GM23338 (cell line): ENCODE measurements at regions not wholly inside any gene's neighbourhood (a gene's known extent, or its start where the extent isn't known, plus 50 kb on each side); places are given as distances from the start of the nearest gene placed in this dataset.

ENCODE experiments used
- ATAC-seq: fragments of 200-7000 bp; cut with Tn5 transposase; 3 replicates; pipeline ENCODE4 v1.9.1; 2020
- DNase-seq: peaks from one replicate; pipeline ENCODE4 v3.0.0-alpha.2; 2015; ENCODE audit warnings: low spot score
- H2AFZ ChIP-seq: fragments of 200-600 bp; sonication (generic); 2 replicates; pipeline ENCODE4 v1.8.0; 2016; ENCODE audit warnings: antibody characterized with exemption, mild to moderate bottlenecking, moderate library complexity
- H3F3A ChIP-seq: fragments of 200-600 bp; sonication (generic); replicated peaks from 2 replicates; pipeline ENCODE4 v1.8.0; 2017; ENCODE audit warnings: antibody characterized with exemption, mixed run types, low read depth
- H3K27ac ChIP-seq: fragments of 200-600 bp; sonication (generic); 2 replicates; pipeline ENCODE4 v1.6.1; 2016; ENCODE audit warnings: low read depth
- H3K27me3 ChIP-seq: fragments of 200-600 bp; sonication (generic); 2 replicates; pipeline ENCODE4 v1.8.0; 2016; ENCODE audit warnings: mild to moderate bottlenecking, mixed run types, moderate library complexity; ENCODE audit not compliant: insufficient read depth
- H3K36me3 ChIP-seq: fragments of 200-600 bp; sonication (generic); 2 replicates; pipeline ENCODE4 v1.8.0; 2016; ENCODE audit warnings: mild to moderate bottlenecking; ENCODE audit not compliant: insufficient read depth
- H3K4me1 ChIP-seq: fragments of 200-600 bp; sonication (generic); 2 replicates; pipeline ENCODE4 v1.8.0; 2016; ENCODE audit warnings: mild to moderate bottlenecking, moderate library complexity; ENCODE audit not compliant: insufficient read depth
- H3K4me2 ChIP-seq: fragments of 200-600 bp; sonication (generic); 2 replicates; pipeline ENCODE4 v1.7.1; 2017; ENCODE audit warnings: mixed run types
- H3K4me3 ChIP-seq: fragments of 200-600 bp; sonication (generic); 2 replicates; pipeline ENCODE4 v1.6.1; 2016; ENCODE audit warnings: mixed run types
- H3K79me2 ChIP-seq: fragments of 200-600 bp; sonication (generic); replicated peaks from 2 replicates; pipeline ENCODE4 v1.8.0; 2017; ENCODE audit warnings: mild to moderate bottlenecking; ENCODE audit not compliant: insufficient read depth
- H3K9me2 ChIP-seq: fragments of 200-600 bp; sonication (generic); 2 replicates; pipeline ENCODE4 v1.8.0; 2017; ENCODE audit not compliant: insufficient read depth
- H4K20me1 ChIP-seq: fragments of 200-600 bp; sonication (generic); replicated peaks from 2 replicates; pipeline ENCODE4 v1.8.0; 2017; ENCODE audit warnings: mild to moderate bottlenecking; ENCODE audit not compliant: insufficient read depth
- H3K27ac Mint-ChIP-seq: 2 replicates; pipeline ENCODE4 v1.8.0; 2020; ENCODE audit warnings: inconsistent platforms, mild to moderate bottlenecking, moderate library complexity, mixed read lengths
- H3K27me3 Mint-ChIP-seq: 3 replicates; pipeline ENCODE4 v1.8.0; 2022; ENCODE audit warnings: low read depth, mild to moderate bottlenecking, moderate library complexity, mixed read lengths, inconsistent platforms; ENCODE audit not compliant: insufficient read depth, poor library complexity
- H3K36me3 Mint-ChIP-seq: 3 replicates; pipeline ENCODE4 v1.8.0; 2021; ENCODE audit warnings: low read depth, mild to moderate bottlenecking, inconsistent platforms, moderate library complexity, mixed read lengths
- H3K4me1 Mint-ChIP-seq: 3 replicates; pipeline ENCODE4 v1.8.0; 2020; ENCODE audit warnings: mild to moderate bottlenecking, inconsistent platforms, mixed read lengths
- H3K4me3 Mint-ChIP-seq: 3 replicates; pipeline ENCODE4 v1.8.0; 2021; ENCODE audit warnings: moderate library complexity, mild to moderate bottlenecking, inconsistent platforms, mixed read lengths
- H3K9me3 Mint-ChIP-seq: 3 replicates; pipeline ENCODE4 v1.8.0; 2020; ENCODE audit warnings: moderate library complexity, mild to moderate bottlenecking, inconsistent platforms, mixed read lengths
- CREB1 ChIP-seq: fragments of 250-450 bp; sonication (Bioruptor Pico); IDR thresholded peaks from 2 replicates; pipeline ENCODE4 v1.5.0; 2020; ENCODE audit warnings: low read depth, mild to moderate bottlenecking, moderate library complexity
- EZH2 ChIP-seq: fragments of 200-600 bp; sonication (generic); IDR thresholded peaks from one replicate; pipeline ENCODE4 v1.8.0; 2017; ENCODE audit warnings: antibody characterized with exemption, mild to moderate bottlenecking, low read depth; ENCODE audit not compliant: unreplicated experiment
- EZH2phosphoT487 ChIP-seq: fragments of 200-600 bp; sonication (generic); IDR thresholded peaks from one replicate; pipeline ENCODE4 v1.8.1; 2018; ENCODE audit warnings: antibody characterized with exemption; ENCODE audit not compliant: unreplicated experiment
- JUNB ChIP-seq: IDR thresholded peaks from one replicate; pipeline ENCODE4 v1.6.1; 2016; ENCODE audit warnings: antibody characterized with exemption; ENCODE audit not compliant: unreplicated experiment
- NANOG ChIP-seq: IDR thresholded peaks from 2 replicates; pipeline ENCODE4 v1.6.1; 2016; ENCODE audit warnings: antibody characterized with exemption, borderline replicate concordance
- POLR2AphosphoS5 ChIP-seq: IDR thresholded peaks from 2 replicates; pipeline ENCODE4 v1.6.1; 2016; ENCODE audit warnings: antibody characterized with exemption, low read depth
- STAT1 ChIP-seq: IDR thresholded peaks from one replicate; pipeline ENCODE4 v1.6.1; 2016; ENCODE audit warnings: antibody characterized with exemption; ENCODE audit not compliant: unreplicated experiment
- ZNF331 ChIP-seq: fragments of 250-450 bp; sonication (Bioruptor Pico); IDR thresholded peaks from 2 replicates; pipeline ENCODE4 v1.5.0; 2020; ENCODE audit warnings: low read depth, mild to moderate bottlenecking, moderate library complexity
- TF ChIP-seq, protein P1 (sequence below): fragments of 250-450 bp; sonication (Bioruptor Pico); IDR thresholded peaks from 2 replicates; pipeline ENCODE4 v1.5.0; 2020; ENCODE audit warnings: mild to moderate bottlenecking, moderate library complexity
- TF ChIP-seq, protein P2 (sequence below), 2 experiments: fragments of 200-600 bp in 1 of 2; sonication (generic) in 1 of 2; conservative IDR thresholded peaks; 2 replicates each; pipeline versions ENCODE4 v1.5.1 to v1.6.1; 2016 to 2017; ENCODE audit warnings: antibody characterized with exemption in 2 of 2, low read depth in 2 of 2, mild to moderate bottlenecking in 2 of 2, moderate library complexity in 1 of 2
- TF ChIP-seq, protein P3 (sequence below): IDR thresholded peaks from one replicate; pipeline ENCODE4 v1.6.1; 2018; ENCODE audit warnings: antibody characterized with exemption; ENCODE audit not compliant: unreplicated experiment

DNA sequence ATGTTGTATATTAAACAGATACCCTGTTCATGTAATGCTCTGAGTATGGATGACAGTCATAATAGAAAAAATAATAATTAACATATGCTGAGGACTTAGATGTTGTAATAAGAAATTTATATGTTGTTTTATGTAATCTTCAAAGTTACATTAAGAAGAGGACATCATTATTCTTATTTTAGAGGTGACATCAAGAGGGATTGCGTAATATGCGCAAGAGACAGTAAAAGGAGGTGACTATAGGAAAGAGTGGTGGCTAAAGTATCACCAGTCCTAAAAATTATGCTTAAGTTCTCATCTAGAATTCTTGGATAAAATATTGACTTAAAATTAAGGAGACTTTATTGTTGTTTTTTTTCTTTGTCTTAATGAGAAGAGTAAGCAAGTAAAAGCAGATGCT is 323.9 kb downstream of the KCNC2 start:
- Histone ChIP-seq H3K4me3 (no peak overlapping the region), H3K27me3 (no peaks in the 10 kb centered on the region), H2AFZ (no peak overlapping the region), H3K4me2 (no peak overlapping the region), H3K4me1 (no peaks in the 10 kb centered on the region), H3K36me3 (no peaks in the 10 kb centered on the region), H4K20me1 (no peaks in the 10 kb centered on the region), H3K27ac (no peak overlapping the region), H3K9me2 (no peaks in the 10 kb centered on the region), H3F3A (no peaks in the 10 kb centered on the region), H3K79me2 (no peaks in the 10 kb centered on the region)
- H3K4me3 Mint-ChIP-seq, result no peak overlapping the region
- DNase-seq (no peak), ATAC-seq (no peak)
- H3K4me1 Mint-ChIP-seq, result peaks cover 2% of the 10 kb centered on the region; the same call in 1 of the 3 replicates
- H3K9me3 Mint-ChIP-seq, result peaks cover 8% of the 10 kb centered on the region
- H3K36me3 Mint-ChIP-seq, result no peaks in the 10 kb centered on the region; the same call in 2 of the 3 replicates
- no peak overlapping the region for H3K27ac Mint-ChIP-seq
- TF ChIP-seq ZNF331 (CRISPR knock-in tag) (no peak), NANOG (no peak)
- H3K27me3 Mint-ChIP-seq, result no peaks in the 10 kb centered on the region

DNA sequence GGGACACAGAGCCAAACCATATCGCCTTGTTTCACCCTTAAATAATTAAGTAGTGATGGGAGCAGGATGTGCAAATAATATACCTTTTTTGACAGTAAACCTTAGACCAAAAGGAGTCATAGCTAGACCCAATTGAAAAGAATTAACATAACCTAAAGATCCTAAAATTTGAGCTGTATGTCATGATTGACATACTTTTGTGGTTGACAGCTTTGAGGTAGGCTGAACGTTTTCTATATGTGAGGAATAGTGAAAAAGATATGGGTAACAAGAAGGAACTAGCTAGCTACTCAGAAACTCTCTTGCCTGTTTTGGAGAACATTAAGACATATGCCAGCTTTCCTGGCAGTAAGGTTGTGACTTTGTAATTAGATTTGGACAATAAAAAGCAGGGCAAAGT is 320.6 kb downstream of the KCNC2 start:
- Mint-ChIP-seq H3K4me3 (no peak overlapping the region), H3K4me1 (peaks cover 8% of the 10 kb centered on the region; the same call in 2 of the 3 replicates), H3K27ac (no peak overlapping the region), H3K9me3 (peaks cover 5% of the 10 kb centered on the region; the same call in 2 of the 3 replicates), H3K36me3 (no peaks in the 10 kb centered on the region), H3K27me3 (no peaks in the 10 kb centered on the region)
- no peaks in the 10 kb centered on the region for H4K20me1 ChIP-seq
- no peak for ATAC-seq
- H3K4me3 ChIP-seq, result no peak overlapping the region
- H3K27ac ChIP-seq, result no peak overlapping the region
- no peak overlapping the region for H3K4me2 ChIP-seq
- H2AFZ ChIP-seq, result no peak overlapping the region
- no peaks in the 10 kb centered on the region for H3K4me1 ChIP-seq
- no peak for DNase-seq
- no peaks in the 10 kb centered on the region for H3F3A ChIP-seq
- H3K79me2 ChIP-seq, result no peaks in the 10 kb centered on the region
- no peaks in the 10 kb centered on the region for H3K27me3 ChIP-seq
- H3K9me2 ChIP-seq, result no peaks in the 10 kb centered on the region
- H3K36me3 ChIP-seq, result no peaks in the 10 kb centered on the region
- TF ChIP-seq EZH2phosphoT487 (no peak), EZH2 (no peak), JUNB (no peak), CREB1 (CRISPR knock-in tag) (no peak), STAT1 (no peak), ZNF331 (CRISPR knock-in tag) (no peak), POLR2AphosphoS5 (no peak)
- TF ChIP-seq, protein P1, sequence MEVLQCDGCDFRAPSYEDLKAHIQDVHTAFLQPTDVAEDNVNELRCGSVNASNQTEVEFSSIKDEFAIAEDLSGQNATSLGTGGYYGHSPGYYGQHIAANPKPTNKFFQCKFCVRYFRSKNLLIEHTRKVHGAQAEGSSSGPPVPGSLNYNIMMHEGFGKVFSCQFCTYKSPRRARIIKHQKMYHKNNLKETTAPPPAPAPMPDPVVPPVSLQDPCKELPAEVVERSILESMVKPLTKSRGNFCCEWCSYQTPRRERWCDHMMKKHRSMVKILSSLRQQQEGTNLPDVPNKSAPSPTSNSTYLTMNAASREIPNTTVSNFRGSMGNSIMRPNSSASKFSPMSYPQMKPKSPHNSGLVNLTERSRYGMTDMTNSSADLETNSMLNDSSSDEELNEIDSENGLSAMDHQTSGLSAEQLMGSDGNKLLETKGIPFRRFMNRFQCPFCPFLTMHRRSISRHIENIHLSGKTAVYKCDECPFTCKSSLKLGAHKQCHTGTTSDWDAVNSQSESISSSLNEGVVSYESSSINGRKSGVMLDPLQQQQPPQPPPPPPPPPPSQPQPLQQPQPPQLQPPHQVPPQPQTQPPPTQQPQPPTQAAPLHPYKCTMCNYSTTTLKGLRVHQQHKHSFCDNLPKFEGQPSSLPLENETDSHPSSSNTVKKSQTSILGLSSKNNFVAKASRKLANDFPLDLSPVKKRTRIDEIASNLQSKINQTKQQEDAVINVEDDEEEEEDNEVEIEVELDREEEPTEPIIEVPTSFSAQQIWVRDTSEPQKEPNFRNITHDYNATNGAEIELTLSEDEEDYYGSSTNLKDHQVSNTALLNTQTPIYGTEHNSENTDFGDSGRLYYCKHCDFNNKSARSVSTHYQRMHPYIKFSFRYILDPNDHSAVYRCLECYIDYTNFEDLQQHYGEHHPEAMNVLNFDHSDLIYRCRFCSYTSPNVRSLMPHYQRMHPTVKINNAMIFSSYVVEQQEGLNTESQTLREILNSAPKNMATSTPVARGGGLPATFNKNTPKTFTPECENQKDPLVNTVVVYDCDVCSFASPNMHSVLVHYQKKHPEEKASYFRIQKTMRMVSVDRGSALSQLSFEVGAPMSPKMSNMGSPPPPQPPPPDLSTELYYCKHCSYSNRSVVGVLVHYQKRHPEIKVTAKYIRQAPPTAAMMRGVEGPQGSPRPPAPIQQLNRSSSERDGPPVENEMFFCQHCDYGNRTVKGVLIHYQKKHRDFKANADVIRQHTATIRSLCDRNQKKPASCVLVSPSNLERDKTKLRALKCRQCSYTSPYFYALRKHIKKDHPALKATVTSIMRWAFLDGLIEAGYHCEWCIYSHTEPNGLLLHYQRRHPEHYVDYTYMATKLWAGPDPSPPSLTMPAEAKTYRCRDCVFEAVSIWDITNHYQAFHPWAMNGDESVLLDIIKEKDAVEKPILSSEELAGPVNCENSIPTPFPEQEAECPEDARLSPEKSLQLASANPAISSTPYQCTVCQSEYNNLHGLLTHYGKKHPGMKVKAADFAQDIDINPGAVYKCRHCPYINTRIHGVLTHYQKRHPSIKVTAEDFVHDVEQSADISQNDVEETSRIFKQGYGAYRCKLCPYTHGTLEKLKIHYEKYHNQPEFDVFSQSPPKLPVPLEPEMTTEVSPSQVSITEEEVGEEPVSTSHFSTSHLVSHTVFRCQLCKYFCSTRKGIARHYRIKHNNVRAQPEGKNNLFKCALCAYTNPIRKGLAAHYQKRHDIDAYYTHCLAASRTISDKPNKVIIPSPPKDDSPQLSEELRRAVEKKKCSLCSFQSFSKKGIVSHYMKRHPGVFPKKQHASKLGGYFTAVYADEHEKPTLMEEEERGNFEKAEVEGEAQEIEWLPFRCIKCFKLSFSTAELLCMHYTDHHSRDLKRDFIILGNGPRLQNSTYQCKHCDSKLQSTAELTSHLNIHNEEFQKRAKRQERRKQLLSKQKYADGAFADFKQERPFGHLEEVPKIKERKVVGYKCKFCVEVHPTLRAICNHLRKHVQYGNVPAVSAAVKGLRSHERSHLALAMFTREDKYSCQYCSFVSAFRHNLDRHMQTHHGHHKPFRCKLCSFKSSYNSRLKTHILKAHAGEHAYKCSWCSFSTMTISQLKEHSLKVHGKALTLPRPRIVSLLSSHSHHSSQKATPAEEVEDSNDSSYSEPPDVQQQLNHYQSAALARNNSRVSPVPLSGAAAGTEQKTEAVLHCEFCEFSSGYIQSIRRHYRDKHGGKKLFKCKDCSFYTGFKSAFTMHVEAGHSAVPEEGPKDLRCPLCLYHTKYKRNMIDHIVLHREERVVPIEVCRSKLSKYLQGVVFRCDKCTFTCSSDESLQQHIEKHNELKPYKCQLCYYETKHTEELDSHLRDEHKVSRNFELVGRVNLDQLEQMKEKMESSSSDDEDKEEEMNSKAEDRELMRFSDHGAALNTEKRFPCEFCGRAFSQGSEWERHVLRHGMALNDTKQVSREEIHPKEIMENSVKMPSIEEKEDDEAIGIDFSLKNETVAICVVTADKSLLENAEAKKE (CRISPR knock-in tag), result no peak
- TF ChIP-seq, protein P2, sequence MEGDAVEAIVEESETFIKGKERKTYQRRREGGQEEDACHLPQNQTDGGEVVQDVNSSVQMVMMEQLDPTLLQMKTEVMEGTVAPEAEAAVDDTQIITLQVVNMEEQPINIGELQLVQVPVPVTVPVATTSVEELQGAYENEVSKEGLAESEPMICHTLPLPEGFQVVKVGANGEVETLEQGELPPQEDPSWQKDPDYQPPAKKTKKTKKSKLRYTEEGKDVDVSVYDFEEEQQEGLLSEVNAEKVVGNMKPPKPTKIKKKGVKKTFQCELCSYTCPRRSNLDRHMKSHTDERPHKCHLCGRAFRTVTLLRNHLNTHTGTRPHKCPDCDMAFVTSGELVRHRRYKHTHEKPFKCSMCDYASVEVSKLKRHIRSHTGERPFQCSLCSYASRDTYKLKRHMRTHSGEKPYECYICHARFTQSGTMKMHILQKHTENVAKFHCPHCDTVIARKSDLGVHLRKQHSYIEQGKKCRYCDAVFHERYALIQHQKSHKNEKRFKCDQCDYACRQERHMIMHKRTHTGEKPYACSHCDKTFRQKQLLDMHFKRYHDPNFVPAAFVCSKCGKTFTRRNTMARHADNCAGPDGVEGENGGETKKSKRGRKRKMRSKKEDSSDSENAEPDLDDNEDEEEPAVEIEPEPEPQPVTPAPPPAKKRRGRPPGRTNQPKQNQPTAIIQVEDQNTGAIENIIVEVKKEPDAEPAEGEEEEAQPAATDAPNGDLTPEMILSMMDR (conservative IDR thresholded peaks at IDR 0.05; ENCODE audit: low read depth in 2 of 2), result no peak
- TF ChIP-seq, protein P3, sequence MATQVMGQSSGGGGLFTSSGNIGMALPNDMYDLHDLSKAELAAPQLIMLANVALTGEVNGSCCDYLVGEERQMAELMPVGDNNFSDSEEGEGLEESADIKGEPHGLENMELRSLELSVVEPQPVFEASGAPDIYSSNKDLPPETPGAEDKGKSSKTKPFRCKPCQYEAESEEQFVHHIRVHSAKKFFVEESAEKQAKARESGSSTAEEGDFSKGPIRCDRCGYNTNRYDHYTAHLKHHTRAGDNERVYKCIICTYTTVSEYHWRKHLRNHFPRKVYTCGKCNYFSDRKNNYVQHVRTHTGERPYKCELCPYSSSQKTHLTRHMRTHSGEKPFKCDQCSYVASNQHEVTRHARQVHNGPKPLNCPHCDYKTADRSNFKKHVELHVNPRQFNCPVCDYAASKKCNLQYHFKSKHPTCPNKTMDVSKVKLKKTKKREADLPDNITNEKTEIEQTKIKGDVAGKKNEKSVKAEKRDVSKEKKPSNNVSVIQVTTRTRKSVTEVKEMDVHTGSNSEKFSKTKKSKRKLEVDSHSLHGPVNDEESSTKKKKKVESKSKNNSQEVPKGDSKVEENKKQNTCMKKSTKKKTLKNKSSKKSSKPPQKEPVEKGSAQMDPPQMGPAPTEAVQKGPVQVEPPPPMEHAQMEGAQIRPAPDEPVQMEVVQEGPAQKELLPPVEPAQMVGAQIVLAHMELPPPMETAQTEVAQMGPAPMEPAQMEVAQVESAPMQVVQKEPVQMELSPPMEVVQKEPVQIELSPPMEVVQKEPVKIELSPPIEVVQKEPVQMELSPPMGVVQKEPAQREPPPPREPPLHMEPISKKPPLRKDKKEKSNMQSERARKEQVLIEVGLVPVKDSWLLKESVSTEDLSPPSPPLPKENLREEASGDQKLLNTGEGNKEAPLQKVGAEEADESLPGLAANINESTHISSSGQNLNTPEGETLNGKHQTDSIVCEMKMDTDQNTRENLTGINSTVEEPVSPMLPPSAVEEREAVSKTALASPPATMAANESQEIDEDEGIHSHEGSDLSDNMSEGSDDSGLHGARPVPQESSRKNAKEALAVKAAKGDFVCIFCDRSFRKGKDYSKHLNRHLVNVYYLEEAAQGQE, result no peak
